ENCODE measurements at regions not wholly inside any gene's neighbourhood (a gene's known extent, or its start where the extent isn't known, plus 50 kb on each side); places are given as distances from the start of the nearest gene placed in this dataset.

- TF ChIP-seq, protein P1, sequence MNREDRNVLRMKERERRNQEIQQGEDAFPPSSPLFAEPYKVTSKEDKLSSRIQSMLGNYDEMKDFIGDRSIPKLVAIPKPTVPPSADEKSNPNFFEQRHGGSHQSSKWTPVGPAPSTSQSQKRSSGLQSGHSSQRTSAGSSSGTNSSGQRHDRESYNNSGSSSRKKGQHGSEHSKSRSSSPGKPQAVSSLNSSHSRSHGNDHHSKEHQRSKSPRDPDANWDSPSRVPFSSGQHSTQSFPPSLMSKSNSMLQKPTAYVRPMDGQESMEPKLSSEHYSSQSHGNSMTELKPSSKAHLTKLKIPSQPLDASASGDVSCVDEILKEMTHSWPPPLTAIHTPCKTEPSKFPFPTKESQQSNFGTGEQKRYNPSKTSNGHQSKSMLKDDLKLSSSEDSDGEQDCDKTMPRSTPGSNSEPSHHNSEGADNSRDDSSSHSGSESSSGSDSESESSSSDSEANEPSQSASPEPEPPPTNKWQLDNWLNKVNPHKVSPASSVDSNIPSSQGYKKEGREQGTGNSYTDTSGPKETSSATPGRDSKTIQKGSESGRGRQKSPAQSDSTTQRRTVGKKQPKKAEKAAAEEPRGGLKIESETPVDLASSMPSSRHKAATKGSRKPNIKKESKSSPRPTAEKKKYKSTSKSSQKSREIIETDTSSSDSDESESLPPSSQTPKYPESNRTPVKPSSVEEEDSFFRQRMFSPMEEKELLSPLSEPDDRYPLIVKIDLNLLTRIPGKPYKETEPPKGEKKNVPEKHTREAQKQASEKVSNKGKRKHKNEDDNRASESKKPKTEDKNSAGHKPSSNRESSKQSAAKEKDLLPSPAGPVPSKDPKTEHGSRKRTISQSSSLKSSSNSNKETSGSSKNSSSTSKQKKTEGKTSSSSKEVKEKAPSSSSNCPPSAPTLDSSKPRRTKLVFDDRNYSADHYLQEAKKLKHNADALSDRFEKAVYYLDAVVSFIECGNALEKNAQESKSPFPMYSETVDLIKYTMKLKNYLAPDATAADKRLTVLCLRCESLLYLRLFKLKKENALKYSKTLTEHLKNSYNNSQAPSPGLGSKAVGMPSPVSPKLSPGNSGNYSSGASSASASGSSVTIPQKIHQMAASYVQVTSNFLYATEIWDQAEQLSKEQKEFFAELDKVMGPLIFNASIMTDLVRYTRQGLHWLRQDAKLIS (CRISPR knock-in tag; IDR thresholded peaks at IDR 0.05), result no peak
- TF ChIP-seq ZFP62 (CRISPR knock-in tag; IDR thresholded peaks at IDR 0.05) (no peak), ZNF737 (CRISPR knock-in tag; IDR thresholded peaks at IDR 0.05; ENCODE audit: borderline replicate concordance) (peak; percentile 49; the same call in 1 of the 2 replicates), ZNF644 (CRISPR knock-in tag; IDR thresholded peaks at IDR 0.05; ENCODE audit: low read depth) (peak; percentile 56; the same call in 1 of the 2 replicates), GATAD2A (CRISPR knock-in tag; IDR thresholded peaks at IDR 0.05) (peak; percentile 68), ZNF232 (CRISPR knock-in tag; IDR thresholded peaks at IDR 0.05; ENCODE audit: borderline replicate concordance) (no peak), EED (CRISPR knock-in tag; IDR thresholded peaks at IDR 0.05) (no peak), ZNF841 (CRISPR knock-in tag; IDR thresholded peaks at IDR 0.05; ENCODE audit: borderline replicate concordance) (no peak), FOSL2 (CRISPR knock-in tag; IDR thresholded peaks at IDR 0.05) (0 out of 2 replicates have a peak, but pooled peaks have one; percentile 10), SOX6 (IDR thresholded peaks at IDR 0.05) (no peak), SOX6 (CRISPR knock-in tag; IDR thresholded peaks at IDR 0.05) (peak; percentile 50; the same call in 1 of the 2 replicates), SMARCE1 (IDR thresholded peaks at IDR 0.05; ENCODE audit: borderline replicate concordance) (no peak), SPEN (CRISPR knock-in tag; IDR thresholded peaks at IDR 0.05; ENCODE audit: low read depth) (0 out of 2 replicates have a peak, but pooled peaks have one; percentile 23), SAP130 (CRISPR knock-in tag; IDR thresholded peaks at IDR 0.05; ENCODE audit: low read depth) (peak; percentile 31; the same call in 1 of the 2 replicates), ZNF234 (CRISPR knock-in tag; conservative IDR thresholded peaks at IDR 0.05) (no peak), TEAD3 (CRISPR knock-in tag; optimal IDR thresholded peaks at IDR 0.05; ENCODE audit: borderline replicate concordance) (no peak), GABPB1 (CRISPR knock-in tag; IDR thresholded peaks at IDR 0.05) (no peak), KMT2B (CRISPR knock-in tag; IDR thresholded peaks at IDR 0.05) (peak; percentile 19; the same call in 1 of the 2 replicates), EEA1 (CRISPR knock-in tag; IDR thresholded peaks at IDR 0.05; ENCODE audit: borderline replicate concordance) (no peak), ZNF724P (CRISPR knock-in tag; IDR thresholded peaks at IDR 0.05; ENCODE audit: borderline replicate concordance) (no peak), MIXL1 (CRISPR knock-in tag; IDR thresholded peaks at IDR 0.05) (0 out of 2 replicates have a peak, but pooled peaks have one; percentile 20), HDAC2 (CRISPR knock-in tag; IDR thresholded peaks at IDR 0.05) (no peak), SETDB1 (CRISPR knock-in tag; IDR thresholded peaks at IDR 0.05; ENCODE audit: borderline replicate concordance) (no peak)
- TF ChIP-seq, protein P2, sequence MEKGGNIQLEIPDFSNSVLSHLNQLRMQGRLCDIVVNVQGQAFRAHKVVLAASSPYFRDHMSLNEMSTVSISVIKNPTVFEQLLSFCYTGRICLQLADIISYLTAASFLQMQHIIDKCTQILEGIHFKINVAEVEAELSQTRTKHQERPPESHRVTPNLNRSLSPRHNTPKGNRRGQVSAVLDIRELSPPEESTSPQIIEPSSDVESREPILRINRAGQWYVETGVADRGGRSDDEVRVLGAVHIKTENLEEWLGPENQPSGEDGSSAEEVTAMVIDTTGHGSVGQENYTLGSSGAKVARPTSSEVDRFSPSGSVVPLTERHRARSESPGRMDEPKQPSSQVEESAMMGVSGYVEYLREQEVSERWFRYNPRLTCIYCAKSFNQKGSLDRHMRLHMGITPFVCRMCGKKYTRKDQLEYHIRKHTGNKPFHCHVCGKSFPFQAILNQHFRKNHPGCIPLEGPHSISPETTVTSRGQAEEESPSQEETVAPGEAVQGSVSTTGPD (CRISPR knock-in tag; IDR thresholded peaks at IDR 0.05), result no peak
- TF ChIP-seq, protein P3, sequence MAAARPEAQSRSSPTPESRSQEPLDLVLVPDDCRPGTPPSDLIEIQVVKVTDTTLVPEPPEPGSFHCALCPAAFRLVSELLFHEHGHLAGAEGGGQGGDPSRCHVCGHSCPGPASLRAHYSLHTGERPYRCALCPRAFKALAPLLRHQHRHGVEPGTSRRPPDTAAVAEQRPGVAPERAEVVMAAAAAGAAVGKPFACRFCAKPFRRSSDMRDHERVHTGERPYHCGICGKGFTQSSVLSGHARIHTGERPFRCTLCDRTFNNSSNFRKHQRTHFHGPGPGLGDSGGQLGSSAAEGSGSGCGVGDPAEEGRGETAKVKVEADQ (CRISPR knock-in tag; IDR thresholded peaks at IDR 0.05; ENCODE audit: borderline replicate concordance), result no peak
- TF ChIP-seq, protein P4, sequence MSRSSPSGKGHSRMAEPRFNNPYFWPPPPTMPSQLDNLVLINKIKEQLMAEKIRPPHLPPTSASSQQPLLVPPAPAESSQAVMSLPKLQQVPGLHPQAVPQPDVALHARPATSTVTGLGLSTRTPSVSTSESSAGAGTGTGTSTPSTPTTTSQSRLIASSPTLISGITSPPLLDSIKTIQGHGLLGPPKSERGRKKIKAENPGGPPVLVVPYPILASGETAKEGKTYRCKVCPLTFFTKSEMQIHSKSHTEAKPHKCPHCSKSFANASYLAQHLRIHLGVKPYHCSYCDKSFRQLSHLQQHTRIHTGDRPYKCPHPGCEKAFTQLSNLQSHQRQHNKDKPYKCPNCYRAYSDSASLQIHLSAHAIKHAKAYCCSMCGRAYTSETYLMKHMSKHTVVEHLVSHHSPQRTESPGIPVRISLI (CRISPR knock-in tag; IDR thresholded peaks at IDR 0.05; ENCODE audit: borderline replicate concordance), result no peak
Observed at GRCh38 chr6:8651998-8652397, 216.7 kb upstream of the SLC35B3 start (continued).

Measured in HepG2 (cell line).